ENCODE measurements at regions not wholly inside any gene's neighbourhood (a gene's known extent, or its start where the extent isn't known, plus 50 kb on each side); places are given as distances from the start of the nearest gene placed in this dataset.

GRCh38 chr14:51780741-51781140 is 79.7 kb upstream of the GNG2 start:
- no peak for DNase-seq

DNA sequence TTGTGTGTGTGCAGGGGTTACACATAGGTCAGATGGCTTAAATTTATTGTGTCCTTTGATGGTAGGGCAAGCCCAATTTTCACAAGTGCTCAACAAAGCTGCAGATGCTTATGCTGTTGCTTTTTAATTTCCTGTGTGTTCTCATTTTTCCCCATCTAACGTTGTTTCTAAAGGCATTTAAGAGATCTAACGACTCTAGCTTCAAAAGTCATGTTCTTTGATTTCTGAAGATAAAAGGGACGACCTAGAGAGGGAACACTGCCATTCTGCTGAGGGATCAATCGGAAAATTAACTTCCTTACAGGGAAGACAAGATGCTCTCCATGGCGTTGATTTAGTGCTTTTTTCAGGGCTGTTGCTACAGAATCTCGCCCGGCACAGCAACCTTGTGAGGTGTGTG is 79.0 kb upstream of the GNG2 start:
- DNase-seq, result no peak

DNA sequence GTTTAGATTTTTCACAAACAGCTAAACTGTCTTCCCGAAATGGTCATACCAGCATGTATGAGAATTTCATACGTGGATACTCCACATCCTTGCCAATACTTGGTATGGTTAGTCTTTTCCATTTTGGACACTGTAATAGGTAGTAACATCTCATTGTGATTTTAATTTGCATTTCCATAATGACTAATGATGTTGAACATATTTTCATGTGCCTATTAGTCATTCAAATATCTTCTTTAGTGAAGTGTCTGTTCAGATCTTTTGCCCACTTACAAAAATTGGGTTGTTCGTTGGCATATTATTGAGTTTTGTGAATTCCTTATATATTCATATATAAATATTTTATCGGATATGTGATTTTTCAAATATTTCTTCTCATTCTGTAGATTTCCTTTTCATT is 78.0 kb upstream of the GNG2 start:
- DNase-seq, result peak in 1 of 2 experiments; percentile 7

- no peak for DNase-seq
Observed at GRCh38 chr14:51783765-51784164, 76.6 kb upstream of the GNG2 start.

- no peak for DNase-seq
Observed at GRCh38 chr14:51784466-51784865, 75.9 kb upstream of the GNG2 start.

DNA sequence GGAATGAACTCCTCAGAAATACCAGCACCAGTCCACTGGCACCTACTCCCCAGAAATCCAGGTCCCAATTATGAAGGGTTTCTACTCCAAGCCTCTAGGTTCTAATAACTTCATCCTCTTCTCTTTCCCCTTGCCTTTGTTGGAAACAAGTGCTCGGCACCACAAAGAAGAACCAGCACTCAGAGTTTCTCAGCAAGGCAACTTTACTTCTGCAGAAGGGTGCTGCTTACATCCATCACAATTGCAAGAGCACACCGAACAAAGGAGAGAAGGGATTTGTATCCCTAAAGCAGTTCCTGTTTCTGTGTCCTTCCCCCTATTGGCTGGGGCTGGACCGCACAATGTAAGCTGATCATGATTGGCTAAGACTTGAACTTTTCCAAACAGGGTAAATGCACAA is 74.2 kb upstream of the GNG2 start:
- DNase-seq, result no peak

DNA sequence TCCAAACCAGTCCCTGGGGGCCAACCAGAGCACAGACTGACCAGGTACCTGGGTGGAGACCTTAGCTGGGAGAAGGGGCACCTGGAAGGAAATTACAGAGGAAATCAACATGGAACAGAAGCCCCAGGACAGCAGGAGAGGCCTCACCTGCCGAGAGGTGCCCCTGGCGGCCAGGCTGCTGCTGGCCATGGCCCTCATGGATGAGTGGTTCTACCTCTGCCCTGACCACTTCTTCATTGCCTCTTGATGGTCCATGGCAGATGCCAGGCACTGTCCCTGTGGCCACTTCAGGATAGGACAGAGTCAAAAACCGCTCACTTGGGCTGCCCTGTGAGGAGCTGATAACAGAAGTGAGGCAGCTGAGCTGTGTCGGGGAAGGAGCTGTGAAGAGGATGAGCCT is 73.1 kb upstream of the GNG2 start:
- no peak for DNase-seq

DNA sequence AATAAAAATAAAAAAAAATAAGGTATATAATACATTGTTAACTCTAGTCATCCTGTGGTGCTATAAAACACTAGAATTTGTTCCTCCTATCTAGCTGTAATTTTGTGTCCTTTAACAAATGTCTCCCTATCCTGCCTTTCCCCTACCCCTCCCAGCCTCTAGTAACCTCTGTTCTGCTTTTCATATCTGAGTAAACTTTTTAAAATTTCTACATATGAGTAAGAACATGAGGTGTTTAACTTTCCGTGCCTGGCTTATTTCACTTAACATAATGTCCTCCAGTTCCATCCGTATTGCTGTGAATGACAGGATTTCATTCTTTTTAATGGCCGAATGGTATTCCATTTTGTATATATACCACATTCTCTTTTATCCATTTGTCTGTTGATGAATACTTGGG is 71.3 kb upstream of the GNG2 start:
- no peak for DNase-seq

DNA sequence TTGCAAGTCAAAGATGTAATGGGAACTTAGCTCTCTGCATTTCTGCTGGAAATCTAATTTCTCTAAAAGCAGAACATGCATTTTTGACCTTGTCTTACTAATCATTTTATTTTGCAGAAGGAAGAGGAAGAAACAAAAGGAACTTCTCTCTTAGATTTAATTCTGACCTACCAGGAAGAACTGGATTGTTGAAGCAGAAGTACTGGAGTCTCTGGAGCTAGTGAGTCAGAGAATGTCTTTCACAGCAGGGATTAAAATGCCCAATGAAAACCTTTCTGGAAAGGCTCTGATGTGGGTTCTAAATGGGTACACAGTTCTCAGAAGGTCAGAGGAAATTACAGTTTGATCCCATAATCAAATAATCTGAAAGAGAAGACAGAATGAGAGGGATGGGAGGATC is 70.8 kb upstream of the GNG2 start:
- no peak for DNase-seq

DNA sequence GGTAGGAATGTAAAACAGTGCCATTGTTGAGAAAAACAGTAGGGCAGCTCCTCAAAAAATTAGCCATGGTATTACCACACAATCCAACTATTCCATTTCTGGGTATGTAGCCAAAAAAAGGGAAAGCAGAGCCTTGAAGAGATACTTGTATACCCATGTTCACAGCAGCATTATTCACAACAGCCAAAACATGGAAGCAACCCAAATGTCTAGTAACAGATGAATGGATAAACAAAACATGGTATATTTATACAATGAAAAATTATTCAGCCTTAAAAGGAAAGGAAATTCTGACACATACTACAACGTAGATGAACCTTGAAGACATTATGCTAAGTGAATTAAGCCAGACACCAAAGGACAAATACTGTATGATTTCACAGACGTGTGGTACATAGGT is 67.6 kb upstream of the GNG2 start:
- DNase-seq, result no peak

GRCh38 chr14:51805541-51805940 is 54.9 kb upstream of the GNG2 start:
- no peak for DNase-seq

DNA sequence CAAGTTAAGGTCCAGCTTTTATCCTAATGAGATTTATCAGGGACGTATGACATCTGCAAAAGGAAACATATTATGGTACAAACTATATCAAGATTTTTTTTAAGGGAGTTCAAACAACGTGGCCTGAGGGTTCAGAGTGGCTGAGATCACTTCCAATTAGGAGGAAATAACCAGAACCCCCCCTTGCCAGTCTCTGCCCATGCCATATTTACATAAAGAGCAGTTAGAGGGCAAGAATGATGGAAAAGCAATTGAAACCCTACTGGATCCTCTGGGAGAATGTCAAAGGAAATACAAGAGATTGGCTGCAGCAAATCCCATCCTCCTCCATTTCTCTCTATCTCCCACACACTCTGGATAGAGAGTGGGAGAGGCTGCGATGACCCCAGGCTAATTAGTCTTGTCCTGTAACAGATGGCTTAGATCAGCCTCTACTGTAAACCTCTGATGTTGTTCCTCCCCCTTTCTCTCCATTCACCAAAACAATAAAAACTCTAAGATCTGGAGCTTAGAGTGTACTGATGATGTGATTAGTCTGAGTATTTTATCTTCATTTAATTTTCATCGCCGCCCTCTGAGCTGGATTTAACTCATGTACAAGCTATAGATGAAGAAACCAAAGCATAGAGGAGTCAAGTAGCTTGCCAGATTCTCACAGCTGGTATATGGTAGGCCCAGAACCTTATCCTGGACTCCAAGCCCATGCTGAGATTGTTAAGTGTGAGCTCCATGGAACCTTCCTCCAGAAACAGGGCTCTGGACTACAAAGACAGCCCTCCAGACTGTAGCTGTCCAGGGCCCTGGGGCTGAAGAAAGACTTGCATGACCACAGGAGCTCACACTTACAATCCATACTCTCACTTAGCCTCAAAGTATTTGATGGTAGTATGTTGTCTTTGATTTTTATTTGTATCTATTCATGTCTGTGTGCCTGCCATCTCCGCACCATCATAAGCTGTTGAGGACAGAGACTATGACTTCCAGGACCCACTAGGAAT is 54.1 kb upstream of the GNG2 start:
- no peak for DNase-seq

DNA sequence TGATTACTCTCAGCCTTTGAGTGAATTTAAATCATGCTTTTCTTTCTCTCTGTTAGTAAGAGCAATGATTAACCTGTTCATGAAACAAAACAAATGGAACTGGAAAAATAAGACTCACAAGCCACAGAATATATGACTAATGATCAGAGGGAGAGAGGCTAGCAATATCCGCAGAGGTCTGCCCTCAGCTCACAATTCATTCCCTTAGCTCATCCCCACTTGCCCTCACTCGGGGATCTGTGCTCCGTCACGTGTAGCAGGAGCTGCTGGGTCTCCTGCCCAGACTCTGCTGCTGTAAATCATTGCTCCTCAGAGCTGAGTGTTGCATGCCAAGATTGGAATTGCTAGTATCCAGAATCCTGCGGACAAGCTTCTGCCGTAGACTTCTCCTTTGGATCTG is 53.1 kb upstream of the GNG2 start:
- DNase-seq, result no peak

Data from NCI-H526 (cell line).